Umbilical cord (tissue), 1 donor: ENCODE measurements at regions not wholly inside any gene's neighbourhood (a gene's known extent, or its start where the extent isn't known, plus 50 kb on each side); places are given as distances from the start of the nearest gene placed in this dataset.
"Not testable (repeated sequence)": the region's sequence is repeated elsewhere in the genome, so short reads cannot be mapped to it uniquely, and the experiment has no call there.

Experiments used
- DNase-seq: peaks from one replicate; pipeline ENCODE4 v3.0.0-alpha.2; 2015; ENCODE audit warnings: low spot score

DNA sequence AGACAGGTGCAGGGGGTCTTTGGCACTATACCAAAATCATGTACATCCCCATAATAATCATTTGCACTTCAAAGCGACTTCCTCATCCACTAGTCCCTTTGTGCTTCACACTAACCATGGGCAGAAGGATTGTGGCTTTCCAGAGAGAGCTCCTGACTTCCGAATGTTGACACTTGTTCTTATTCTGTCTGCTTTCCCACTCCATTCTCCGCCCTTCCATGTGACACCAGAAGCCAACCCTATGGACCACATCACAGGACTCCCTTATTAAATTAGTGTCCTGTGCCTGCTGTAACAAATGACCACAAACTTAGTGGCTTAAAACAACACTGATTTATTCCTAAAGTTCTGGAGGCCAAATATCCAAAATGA lies 91.6 kb downstream of the CMC2 start:
- no peak for DNase-seq

GRCh38 chr16:80914379-80915078 lies 92.2 kb downstream of the CMC2 start:
- no peak for DNase-seq

GRCh38 chr16:80913397-80913796 lies 93.3 kb downstream of the CMC2 start:
- no peak for DNase-seq

DNA sequence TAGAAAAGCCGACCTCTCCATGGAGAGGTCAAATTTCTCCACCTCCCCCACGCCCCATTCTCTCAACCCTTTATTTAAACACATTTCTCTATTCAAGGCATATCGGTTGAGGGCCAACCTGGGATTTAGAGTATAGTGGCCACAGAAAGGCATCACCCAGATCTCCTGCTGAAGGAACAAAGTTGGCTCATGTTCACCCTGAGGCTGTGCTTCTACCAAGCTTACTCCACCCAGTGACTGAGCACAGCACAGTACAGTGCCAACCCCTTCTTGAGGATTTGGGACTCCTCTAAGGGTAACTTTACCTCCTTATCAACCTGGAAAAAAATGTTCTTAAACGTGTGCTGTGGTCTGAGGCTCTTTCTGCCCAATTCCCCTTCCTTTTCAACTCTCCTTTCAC lies 94.0 kb downstream of the CMC2 start:
- no peak for DNase-seq

- DNase-seq: no peak
Observed at GRCh38 chr16:80910434-80910833, 96.3 kb downstream of the CMC2 start.

GRCh38 chr16:80909720-80910119 lies 97.0 kb downstream of the CMC2 start:
- no peak for DNase-seq

DNA sequence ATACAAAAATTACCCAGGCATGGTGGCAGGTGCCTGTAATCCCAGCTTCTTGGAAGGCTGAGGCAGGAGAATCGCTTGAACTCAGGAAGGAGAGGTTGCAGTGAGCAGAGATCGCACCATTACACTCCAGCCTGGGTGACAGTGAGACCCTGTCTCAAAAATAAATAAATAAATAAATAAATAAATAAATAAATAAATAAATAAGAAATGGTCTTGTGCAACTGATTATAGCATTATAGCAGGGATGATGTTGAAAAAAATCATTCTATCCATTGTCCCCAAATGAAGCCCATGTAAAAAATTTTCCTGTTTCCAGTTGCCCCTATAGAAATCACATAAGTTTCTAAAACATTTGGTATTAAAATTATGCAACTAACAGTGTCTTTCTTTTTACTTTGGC lies 100.5 kb downstream of the CMC2 start:
- not testable (repeated sequence) for DNase-seq

DNA sequence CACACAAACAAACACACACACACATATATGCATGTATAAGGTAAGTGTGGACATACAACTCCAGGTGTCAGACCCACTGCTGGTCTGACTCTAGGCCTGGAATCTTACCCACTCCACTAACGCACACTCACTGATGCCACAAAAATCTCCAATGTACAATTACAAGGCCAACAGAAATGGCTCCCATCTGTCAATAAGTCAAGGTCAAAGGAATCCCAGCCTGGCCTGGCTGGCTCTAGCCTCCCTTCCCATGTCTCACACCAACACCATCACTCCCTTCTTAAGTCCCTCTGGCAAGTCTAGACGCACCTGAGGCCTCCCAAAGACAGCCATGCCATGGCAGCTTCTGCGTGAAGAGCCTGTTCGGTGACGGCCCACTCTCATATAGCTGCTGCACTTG lies 99.2 kb upstream of the CDYL2 start:
- no peak for DNase-seq

GRCh38 chr16:80902306-80903110 lies 98.1 kb upstream of the CDYL2 start:
- no peak for DNase-seq

DNA sequence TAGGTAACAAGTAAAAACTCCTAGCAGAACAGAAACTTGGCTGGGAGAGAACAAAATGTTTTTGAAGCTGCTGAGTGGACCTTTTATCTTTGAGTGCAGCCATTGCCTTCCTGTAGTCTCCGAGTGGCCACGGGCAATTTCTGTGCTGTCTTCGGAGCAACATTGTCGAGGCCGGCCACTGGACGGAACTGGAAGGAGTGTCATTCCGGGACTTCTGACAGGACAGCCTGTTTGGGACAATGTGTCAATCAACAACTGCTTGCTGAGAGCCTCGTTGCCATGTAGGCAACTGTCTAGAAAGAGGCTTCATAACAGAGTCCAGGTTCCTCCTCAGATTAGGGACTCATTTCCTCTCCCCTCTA lies 96.2 kb upstream of the CDYL2 start:
- DNase-seq: no peak

DNA sequence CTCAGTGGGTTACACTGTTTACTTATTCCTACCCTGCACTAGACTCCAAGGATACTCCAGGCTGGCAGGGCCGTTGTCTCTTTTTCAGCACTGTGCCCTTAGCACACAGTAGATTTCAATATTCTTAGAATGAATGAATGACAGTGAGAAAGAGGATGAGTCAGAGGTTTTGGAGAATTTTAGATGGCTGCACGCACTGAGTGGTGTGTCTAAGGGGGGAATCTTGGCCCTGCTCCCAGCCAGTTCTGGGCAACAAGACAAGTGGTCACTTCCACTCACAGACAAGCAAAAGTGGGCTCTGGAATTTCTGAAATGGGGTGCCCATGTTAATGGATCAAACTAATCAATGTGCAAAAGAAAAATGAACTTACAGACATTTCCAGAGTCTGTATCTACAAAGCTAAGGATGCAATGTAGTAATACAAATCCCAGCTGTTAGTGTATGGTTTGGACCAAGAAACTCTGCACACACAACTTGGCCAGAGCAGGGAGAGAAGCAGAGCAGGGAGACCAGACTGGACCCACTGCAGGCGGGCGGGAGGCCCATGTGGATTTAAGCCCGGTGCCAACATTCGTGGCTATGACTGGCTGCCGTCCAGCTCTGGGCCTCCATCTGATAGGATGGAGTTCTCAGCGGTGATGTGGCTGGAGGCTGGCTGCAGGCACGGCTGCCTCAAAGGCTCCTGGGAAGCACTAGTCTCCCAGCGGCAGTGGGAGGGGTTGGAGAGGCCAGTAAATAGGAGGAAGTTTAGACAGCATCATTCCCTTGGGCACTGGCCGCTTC lies 95.6 kb upstream of the CDYL2 start:
- DNase-seq: peak; percentile 76

- no peak for DNase-seq
Observed at GRCh38 chr16:80896776-80897175, 92.4 kb upstream of the CDYL2 start.

GRCh38 chr16:80894091-80894490 lies 89.7 kb upstream of the CDYL2 start:
- no peak for DNase-seq

DNA sequence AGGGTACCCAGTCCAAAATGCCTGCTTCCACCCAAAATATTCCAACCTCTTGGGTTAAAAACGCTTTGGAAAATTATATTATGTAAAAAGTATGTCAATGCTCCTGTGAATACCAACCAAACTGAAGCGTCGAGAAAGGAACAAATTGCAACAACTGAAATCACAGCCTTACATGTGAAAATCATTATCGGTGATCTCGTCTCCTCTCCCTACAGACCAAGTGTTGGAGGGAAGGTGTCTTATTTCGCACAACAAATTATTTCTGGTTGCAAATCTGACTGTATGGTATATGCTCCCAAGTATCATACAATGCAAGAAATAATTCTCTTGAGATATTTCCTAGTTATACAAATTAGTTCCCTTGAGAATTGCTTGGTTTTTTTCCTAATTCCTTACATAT lies 89.3 kb upstream of the CDYL2 start:
- no peak for DNase-seq

DNA sequence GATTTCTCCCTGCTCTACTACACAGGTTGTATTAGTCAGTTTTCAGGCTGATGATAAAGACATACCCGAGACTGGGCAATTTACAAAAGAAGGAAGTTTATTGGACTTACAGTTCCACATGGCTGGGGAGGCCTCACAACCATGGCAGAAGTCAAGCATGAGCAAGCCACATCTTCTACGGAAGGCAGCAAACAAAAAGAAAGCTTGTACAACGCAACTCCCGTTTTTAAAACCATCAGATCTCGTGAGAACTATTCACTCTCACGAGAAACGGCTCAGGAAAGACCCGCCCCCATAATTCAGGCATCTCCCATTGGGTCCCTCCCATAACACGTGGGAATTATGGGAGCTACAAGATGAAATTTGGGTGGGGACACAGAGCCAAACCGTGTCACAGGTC lies 88.0 kb upstream of the CDYL2 start:
- not testable (repeated sequence) for DNase-seq

GRCh38 chr16:80889779-80890359 lies 85.5 kb upstream of the CDYL2 start:
- DNase-seq: no peak

DNA sequence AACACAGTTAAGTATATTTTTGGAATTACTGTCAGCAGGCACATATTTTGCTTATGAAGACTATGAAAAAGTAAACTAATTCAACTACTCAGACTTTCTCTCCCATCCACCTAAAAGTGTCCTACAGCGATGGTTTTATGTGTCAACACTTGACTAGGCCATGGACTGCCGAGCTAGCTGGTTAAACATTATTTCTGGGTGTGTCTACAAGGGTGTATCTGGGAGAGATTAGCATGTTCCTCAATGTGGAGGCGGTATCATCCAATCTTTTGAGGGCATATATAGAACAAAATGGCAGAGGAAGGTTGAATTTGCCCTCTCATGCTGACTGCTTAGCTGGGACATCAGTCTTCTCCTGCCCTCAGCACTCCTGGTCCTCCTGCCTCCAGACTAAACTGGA lies 82.7 kb upstream of the CDYL2 start:
- no peak for DNase-seq

GRCh38 chr16:80883816-80884215 lies 79.4 kb upstream of the CDYL2 start:
- DNase-seq: no peak

DNA sequence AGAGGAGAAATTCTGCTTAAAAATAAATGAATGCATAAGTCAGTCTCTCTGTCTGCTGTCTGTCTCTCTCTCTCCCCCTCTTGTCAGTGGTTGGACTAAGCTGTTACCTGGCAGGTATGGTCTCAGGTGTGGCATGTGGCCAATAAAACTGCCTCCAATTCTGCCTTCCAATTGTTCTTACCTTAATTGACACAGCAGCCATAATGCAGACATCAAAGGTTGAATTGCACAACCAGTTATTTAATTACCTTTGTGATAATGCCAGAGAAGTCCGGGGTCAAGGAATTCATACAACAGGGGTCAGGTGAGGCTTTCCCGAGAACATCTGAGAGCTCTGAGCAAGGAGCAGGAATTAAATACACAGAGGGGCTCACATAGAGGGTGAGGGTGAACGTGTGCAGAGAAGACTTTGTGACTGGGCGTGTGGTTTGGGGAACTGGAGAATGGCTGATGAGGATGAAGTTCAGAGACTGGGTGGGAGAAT lies 78.8 kb upstream of the CDYL2 start:
- DNase-seq: no peak

- peak; percentile 20 for DNase-seq
Observed at GRCh38 chr16:80875616-80876015, 71.2 kb upstream of the CDYL2 start.

DNA sequence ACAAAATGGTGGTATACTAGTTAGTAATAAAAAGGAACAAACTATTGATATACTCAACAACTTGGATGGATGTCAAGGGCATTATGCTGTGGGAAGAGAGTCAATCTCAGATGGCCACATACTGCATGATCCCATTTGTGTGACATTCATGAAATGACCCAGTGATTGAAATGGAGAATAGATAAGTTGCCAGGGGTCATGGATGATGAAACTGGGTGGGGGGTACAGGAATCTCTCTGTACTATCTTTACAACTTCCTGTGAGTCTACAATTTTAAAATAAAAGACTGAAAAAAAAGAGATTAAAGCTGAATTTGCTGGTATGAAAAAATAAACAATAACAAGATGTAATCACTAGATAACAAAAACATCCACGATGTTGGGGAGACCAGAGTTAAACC lies 70.5 kb upstream of the CDYL2 start:
- no peak for DNase-seq

DNA sequence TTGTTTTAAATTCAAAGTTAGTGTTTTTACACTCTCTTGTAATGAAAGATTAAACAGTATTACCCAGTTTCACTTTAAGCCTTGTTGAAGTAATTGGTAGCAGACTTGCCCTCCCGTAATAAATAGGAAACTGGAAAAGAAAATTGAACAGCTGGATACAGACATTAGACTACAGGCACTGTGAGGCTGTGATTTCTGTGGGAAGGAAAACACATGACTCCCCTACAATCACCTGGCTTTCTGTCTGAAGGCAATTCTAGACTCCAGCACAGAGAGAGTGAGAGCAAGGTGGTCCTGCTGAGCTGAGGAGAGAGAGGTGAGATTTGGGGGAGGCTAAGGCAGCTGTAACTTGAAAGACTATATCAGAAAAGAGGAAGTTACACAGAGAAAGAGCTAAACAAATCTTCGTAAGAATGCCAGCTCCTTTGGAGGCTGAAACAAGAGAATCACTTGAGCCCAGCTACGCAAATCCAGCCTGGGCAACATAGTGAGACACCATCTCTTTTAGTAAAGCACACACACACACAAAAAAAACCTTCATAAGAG lies 57.8 kb upstream of the CDYL2 start:
- DNase-seq: no peak
